ENCODE measurements at regions not wholly inside any gene's neighbourhood (a gene's known extent, or its start where the extent isn't known, plus 50 kb on each side); places are given as distances from the start of the nearest gene placed in this dataset.
"Not testable (repeated sequence)": the region's sequence is repeated elsewhere in the genome, so short reads cannot be mapped to it uniquely, and the experiment has no call there.

DNA sequence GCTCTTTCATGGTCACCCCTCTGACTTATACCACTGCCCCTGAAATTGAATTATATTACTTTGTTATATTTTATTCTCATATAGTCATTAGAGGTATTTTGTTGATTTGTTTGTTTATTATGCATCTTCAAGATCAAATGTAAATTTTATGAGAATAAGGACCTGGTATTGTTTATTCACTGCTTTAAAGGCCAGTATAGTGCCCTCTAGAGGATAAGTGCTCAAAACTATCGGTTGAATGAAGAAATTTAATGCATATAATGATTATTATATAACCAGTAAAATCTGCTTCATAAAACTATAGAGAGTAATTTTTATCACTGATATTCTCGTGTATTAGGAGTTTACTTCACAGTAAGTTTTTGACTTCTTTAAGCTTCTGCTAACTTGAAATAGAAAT is 1401.9 kb downstream of the SLITRK1 start:
- TF ChIP-seq POLR2A (IDR thresholded peaks at IDR 0.05), result no peak
- TF ChIP-seq, protein P1, sequence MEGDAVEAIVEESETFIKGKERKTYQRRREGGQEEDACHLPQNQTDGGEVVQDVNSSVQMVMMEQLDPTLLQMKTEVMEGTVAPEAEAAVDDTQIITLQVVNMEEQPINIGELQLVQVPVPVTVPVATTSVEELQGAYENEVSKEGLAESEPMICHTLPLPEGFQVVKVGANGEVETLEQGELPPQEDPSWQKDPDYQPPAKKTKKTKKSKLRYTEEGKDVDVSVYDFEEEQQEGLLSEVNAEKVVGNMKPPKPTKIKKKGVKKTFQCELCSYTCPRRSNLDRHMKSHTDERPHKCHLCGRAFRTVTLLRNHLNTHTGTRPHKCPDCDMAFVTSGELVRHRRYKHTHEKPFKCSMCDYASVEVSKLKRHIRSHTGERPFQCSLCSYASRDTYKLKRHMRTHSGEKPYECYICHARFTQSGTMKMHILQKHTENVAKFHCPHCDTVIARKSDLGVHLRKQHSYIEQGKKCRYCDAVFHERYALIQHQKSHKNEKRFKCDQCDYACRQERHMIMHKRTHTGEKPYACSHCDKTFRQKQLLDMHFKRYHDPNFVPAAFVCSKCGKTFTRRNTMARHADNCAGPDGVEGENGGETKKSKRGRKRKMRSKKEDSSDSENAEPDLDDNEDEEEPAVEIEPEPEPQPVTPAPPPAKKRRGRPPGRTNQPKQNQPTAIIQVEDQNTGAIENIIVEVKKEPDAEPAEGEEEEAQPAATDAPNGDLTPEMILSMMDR (IDR thresholded peaks at IDR 0.05), result no peak
- H3K4me1 ChIP-seq, result no peaks in the 10 kb centered on the region
- H3K27ac ChIP-seq, result no peak overlapping the region
- intact Hi-C loops (cut with DNase I), result no loop called here
- WGBS, 2 donors, result 25 to 37% methylated on average over 2 of the region's 2 CpGs
- H3K9me3 ChIP-seq, result no peaks in the 10 kb centered on the region
- no peaks in the 10 kb centered on the region for H3K27me3 ChIP-seq
- no peaks in the 10 kb centered on the region for H3K36me3 ChIP-seq
- no peak overlapping the region for H3K4me3 ChIP-seq (replicated peaks in 1 of 3)
- no peak for DNase-seq

GRCh38 chr13:82477436-82477835 is 1404.8 kb downstream of the SLITRK1 start:
- H3K4me3 ChIP-seq (replicated peaks in 1 of 3), result no peak overlapping the region
- no peak overlapping the region for H3K27ac ChIP-seq
- no peaks in the 10 kb centered on the region for H3K36me3 ChIP-seq
- H3K4me1 ChIP-seq, result no peaks in the 10 kb centered on the region
- intact Hi-C loops (cut with DNase I), result no loop called here
- no peaks in the 10 kb centered on the region for H3K9me3 ChIP-seq
- TF ChIP-seq POLR2A (IDR thresholded peaks at IDR 0.05), result no peak
- TF ChIP-seq, protein P1 (IDR thresholded peaks at IDR 0.05), result no peak
- no peaks in the 10 kb centered on the region for H3K27me3 ChIP-seq
- DNase-seq, result no peak
- WGBS, 2 donors, result 76 to 80% methylated on average over 1 of the region's 1 CpG

DNA sequence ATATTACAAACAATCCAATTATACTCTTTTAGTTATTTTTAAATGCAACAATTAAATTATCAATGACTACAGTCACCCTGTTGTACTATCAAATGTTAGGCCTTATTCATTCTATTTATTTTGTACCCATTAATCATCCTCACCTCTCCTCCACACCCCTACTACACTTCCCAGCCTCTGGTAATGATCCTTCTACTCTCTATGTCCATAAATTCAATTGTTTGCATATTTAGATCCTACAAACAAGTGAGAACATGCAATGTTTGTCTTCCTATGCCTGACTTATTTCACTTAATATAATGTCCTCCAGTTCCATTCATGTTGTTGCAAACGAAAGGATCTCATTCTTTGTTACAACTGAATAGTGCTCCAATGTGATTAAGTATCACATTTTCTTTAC is 1414.6 kb downstream of the SLITRK1 start:
- H3K9me3 ChIP-seq, result no peaks in the 10 kb centered on the region
- TF ChIP-seq, protein P1 (IDR thresholded peaks at IDR 0.05), result no peak
- no peak for TF ChIP-seq POLR2A (IDR thresholded peaks at IDR 0.05)
- intact Hi-C loops (cut with DNase I), result no loop called here
- H3K36me3 ChIP-seq, result no peaks in the 10 kb centered on the region
- H3K4me3 ChIP-seq (replicated peaks in 1 of 3), result no peak overlapping the region
- no peaks in the 10 kb centered on the region for H3K27me3 ChIP-seq
- DNase-seq, result no peak
- 67 to 69% methylated on average over 1 of the region's 1 CpG for WGBS, 2 donors
- H3K4me1 ChIP-seq, result no peaks in the 10 kb centered on the region
- no peak overlapping the region for H3K27ac ChIP-seq

DNA sequence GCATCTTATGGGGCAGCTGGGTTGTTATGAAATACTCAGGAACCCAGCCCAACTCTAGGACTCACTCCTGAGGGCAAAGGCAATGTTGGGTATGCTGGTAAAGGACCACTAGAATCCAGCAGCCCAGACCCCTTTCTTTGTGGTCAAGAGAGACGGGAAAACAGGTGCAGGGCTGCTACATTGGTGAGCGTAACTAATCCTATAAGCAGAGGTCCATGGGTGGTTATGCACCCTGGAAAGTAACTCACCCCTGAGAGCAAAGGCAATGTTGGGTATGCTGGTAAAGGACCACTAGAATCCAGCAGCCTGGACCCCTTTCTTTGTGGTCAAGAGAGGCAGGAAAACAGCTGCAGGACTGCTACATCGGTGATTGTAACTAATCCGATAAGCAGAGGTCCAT is 1422.7 kb downstream of the SLITRK1 start:
- H3K27ac ChIP-seq; H3K27me3 ChIP-seq; H3K4me1 ChIP-seq; H3K4me3 ChIP-seq (replicated peaks in 1 of 3); DNase-seq; H3K36me3 ChIP-seq; intact Hi-C loops (cut with DNase I); H3K9me3 ChIP-seq: not testable (repeated sequence)
- 67 to 72% methylated on average over 4 of the region's 4 CpGs for WGBS, 2 donors

GRCh38 chr13:82458169-82458568 is 1424.1 kb downstream of the SLITRK1 start:
- no peak overlapping the region for H3K27ac ChIP-seq
- no peak overlapping the region for H3K4me3 ChIP-seq (replicated peaks in 1 of 3)
- TF ChIP-seq, protein P1 (IDR thresholded peaks at IDR 0.05), result no peak
- no peak for TF ChIP-seq POLR2A (IDR thresholded peaks at IDR 0.05)
- no peaks in the 10 kb centered on the region for H3K27me3 ChIP-seq
- H3K9me3 ChIP-seq, result no peaks in the 10 kb centered on the region
- 93 to 97% methylated on average over 13 of the region's 13 CpGs for WGBS, 2 donors
- no peaks in the 10 kb centered on the region for H3K36me3 ChIP-seq
- no peaks in the 10 kb centered on the region for H3K4me1 ChIP-seq
- DNase-seq, result no peak
- intact Hi-C loops (cut with DNase I), result no loop called here

- H3K27me3 ChIP-seq; H3K27ac ChIP-seq; H3K9me3 ChIP-seq; H3K4me1 ChIP-seq; intact Hi-C loops (cut with DNase I); DNase-seq; H3K36me3 ChIP-seq; H3K4me3 ChIP-seq (replicated peaks in 1 of 3): not testable (repeated sequence)
- 84 to 86% methylated on average over 13 of the region's 13 CpGs for WGBS, 2 donors
Observed at GRCh38 chr13:82457548-82457947, 1424.7 kb downstream of the SLITRK1 start.
